HepG2 (cell line): ENCODE measurements at regions not wholly inside any gene's neighbourhood (a gene's known extent, or its start where the extent isn't known, plus 50 kb on each side); places are given as distances from the start of the nearest gene placed in this dataset.

Experiments used
- ATAC-seq: fragments of 200-7000 bp; cut with Tn5 transposase; 3 replicates; pipeline ENCODE4 v1.9.1; 2020; ENCODE audit warnings: mild to moderate bottlenecking, moderate library complexity
- BruUV-seq: library from RNA; stranded (reverse); fragments of 400-500 nt; replicated peaks from 2 replicates; lab custom pipeline; 2021; lab: Mats Ljungman, UMichigan
- CTCF ChIA-PET: fragments of 300-600 bp; formaldehyde crosslinking; extraction: SDS; loops from one replicate; lab custom pipeline; 2021; ENCODE audit warnings: low total read pairs, inconsistent platforms, low intra/inter-chr PET ratio; lab: Yijun Ruan, JAX
- POLR2A ChIA-PET: fragments of 350-600 bp; sonication (Branson Sonifier 250); formaldehyde crosslinking; loops from one replicate; lab custom pipeline; 2020; ENCODE audit warnings: antibody characterized with exemption, inconsistent platforms; lab: Yijun Ruan, JAX
- DNase-seq: peaks from one replicate; pipeline ENCODE4 v3.0.0-alpha.2; 2015; ENCODE audit warnings: low spot score
- FAIRE-seq: peaks from 3 replicates; lab custom pipeline; 2011; peaks lifted over from hg19 to GRCh38; lab: Jason Lieb, UNC
- H2AFZ ChIP-seq: one replicate; pipeline ENCODE4 v1.6.1; 2011; ENCODE audit warnings: low read length, inconsistent platforms
- H3K27ac ChIP-seq: fragments of 300-600 bp; 3 replicates; pipeline ENCODE4 v1.8.0; 2011; ENCODE audit warnings: mixed run types, mild to moderate bottlenecking, mixed read lengths, low read length, inconsistent platforms; ENCODE audit not compliant: insufficient read depth; ENCODE audit errors: extremely low read length
- H3K27me3 ChIP-seq, 2 experiments: fragments of 200-600 bp in 1 of 2; 2 replicates in 1 of 2; 3 replicates in 1 of 2; pipeline versions ENCODE4 v1.6.0 to v1.8.0; 2011; ENCODE audit warnings: low read length in 2 of 2, mild to moderate bottlenecking in 2 of 2, moderate library complexity in 2 of 2, inconsistent platforms in 1 of 2; ENCODE audit not compliant: insufficient read depth in 2 of 2, control insufficient read depth in 1 of 2
- H3K36me3 ChIP-seq, 2 experiments: fragments of 200-600 bp in 1 of 2; replicated peaks in 1 of 2; 2 replicates in 1 of 2; 3 replicates in 1 of 2; pipeline versions ENCODE4 v1.5.1 to v1.8.0; 2011; ENCODE audit warnings: low read length in 2 of 2, inconsistent platforms in 1 of 2; ENCODE audit not compliant: insufficient read depth in 2 of 2, control insufficient read depth in 1 of 2
- H3K4me1 ChIP-seq: 2 replicates; pipeline ENCODE4 v1.5.1; 2012; ENCODE audit warnings: low read length, inconsistent platforms; ENCODE audit not compliant: insufficient read depth
- H3K4me2 ChIP-seq: 2 replicates; pipeline ENCODE4 v1.6.0; 2011; ENCODE audit warnings: low read depth, low read length, inconsistent platforms
- H3K4me3 ChIP-seq, 3 experiments: fragments of 200-600 bp in 1 of 3; sonication (generic), shearing (Covaris generic) in 1 of 3; replicated peaks in 1 of 3; 2 replicates each; pipeline ENCODE4 v1.5.1; 2011 to 2016; ENCODE audit warnings: low read length in 3 of 3, inconsistent platforms in 2 of 3, low read depth in 2 of 3, mild to moderate bottlenecking in 2 of 3, control low read depth in 1 of 3, mixed read lengths in 1 of 3; ENCODE audit not compliant: insufficient read depth in 1 of 3
- H3K79me2 ChIP-seq: one replicate; pipeline ENCODE4 v1.6.1; 2011; ENCODE audit warnings: low read length, inconsistent platforms; ENCODE audit not compliant: insufficient read depth
- H3K9ac ChIP-seq: 2 replicates; pipeline ENCODE4 v1.6.0; 2011; ENCODE audit warnings: mild to moderate bottlenecking, low read depth, low read length, inconsistent platforms; ENCODE audit not compliant: insufficient read depth
- H3K9me3 ChIP-seq: 2 replicates; pipeline ENCODE4 v1.5.1; 2012; ENCODE audit warnings: mild to moderate bottlenecking, low read length
- H4K20me1 ChIP-seq: 2 replicates; pipeline ENCODE4 v1.6.0; 2011; ENCODE audit warnings: inconsistent platforms, mild to moderate bottlenecking, low read length, moderate library complexity; ENCODE audit not compliant: insufficient read depth
- CEBPB ChIP-seq: IDR thresholded peaks from 2 replicates; pipeline ENCODE4 v1.6.1; 2011; ENCODE audit warnings: low read depth, low read length, improper control_type of control experiment, borderline replicate concordance
- CEBPG ChIP-seq: IDR thresholded peaks from 2 replicates; pipeline ENCODE4 v1.6.1; 2016
- HDAC2 ChIP-seq: sonication (generic); formaldehyde crosslinking; IDR thresholded peaks from 2 replicates; pipeline ENCODE4 v1.4.0; 2020; ENCODE audit warnings: missing genetic modification reagents
- ISX ChIP-seq: sonication (generic); formaldehyde crosslinking; conservative IDR thresholded peaks from 2 replicates; pipeline ENCODE4 v1.5.0; 2020; ENCODE audit warnings: missing genetic modification reagents
- MEF2D ChIP-seq: sonication (generic); formaldehyde crosslinking; IDR thresholded peaks from 2 replicates; pipeline ENCODE4 v1.5.1; 2020; ENCODE audit warnings: mild to moderate bottlenecking, missing genetic modification reagents
- NFYB ChIP-seq: sonication (generic); formaldehyde crosslinking; IDR thresholded peaks from 2 replicates; pipeline ENCODE4 v1.4.0; 2020; ENCODE audit warnings: missing genetic modification reagents
- NR0B2 ChIP-seq: sonication (generic); formaldehyde crosslinking; IDR thresholded peaks from 2 replicates; pipeline ENCODE4 v1.4.0; 2020; ENCODE audit warnings: mild to moderate bottlenecking, missing genetic modification reagents
- SP140L ChIP-seq: sonication (generic); formaldehyde crosslinking; IDR thresholded peaks from 2 replicates; pipeline ENCODE4 v1.4.0; 2020; ENCODE audit warnings: missing genetic modification reagents, borderline replicate concordance
- TAF15 ChIP-seq: fragments of 200-400 bp; formaldehyde crosslinking; IDR thresholded peaks from one replicate; pipeline ENCODE4 v1.6.1; 2018; ENCODE audit warnings: mild to moderate bottlenecking, low read depth, low read length; ENCODE audit not compliant: poor library complexity, severe bottlenecking
- ZFP41 ChIP-seq: sonication (generic); formaldehyde crosslinking; IDR thresholded peaks from 2 replicates; pipeline ENCODE4 v1.4.0; 2020; ENCODE audit warnings: mild to moderate bottlenecking, missing genetic modification reagents, borderline replicate concordance
- ZNF3 ChIP-seq: IDR thresholded peaks from 2 replicates; pipeline ENCODE4 v1.7.0; 2017; ENCODE audit warnings: inconsistent platforms
- ZNF326 ChIP-seq: sonication (generic); formaldehyde crosslinking; IDR thresholded peaks from 2 replicates; pipeline ENCODE4 v1.4.0; 2020; ENCODE audit warnings: missing genetic modification reagents, borderline replicate concordance
- ZNF484 ChIP-seq: sonication (generic); formaldehyde crosslinking; IDR thresholded peaks from 2 replicates; pipeline ENCODE4 v1.5.1; 2020; ENCODE audit warnings: mild to moderate bottlenecking, low read depth, missing genetic modification reagents, borderline replicate concordance
- ZNF772 ChIP-seq: sonication (generic); formaldehyde crosslinking; IDR thresholded peaks from 2 replicates; pipeline ENCODE4 v1.5.0; 2020; ENCODE audit warnings: mild to moderate bottlenecking, missing genetic modification reagents
- WGBS: methylation state at CpG from one replicate; pipeline ENCODE4 v1.1.6; 2017; ENCODE audit warnings: low lambda C conversion rate; 5-methylcytosine and 5-hydroxymethylcytosine counted together
- in situ Hi-C: cut with HindIII; loops from 2 replicates; pipeline ENCODE4 v1.10.0; 2017; ENCODE audit warnings: low pct_unique_long_range_greater_than_20kb; ENCODE audit not compliant: extremely low pct_ligation_motif_present
- intact Hi-C: fragments of 100-400 bp; cut with micrococcal nuclease; formaldehyde crosslinking; loops from one replicate; pipeline ENCODE4 v1.10.0; 2022; ENCODE audit not compliant: unreplicated experiment
- TF ChIP-seq, protein P1 (sequence below): sonication (generic); formaldehyde crosslinking; IDR thresholded peaks from 2 replicates; pipeline ENCODE4 v1.4.0; 2020; ENCODE audit warnings: missing genetic modification reagents, mild to moderate bottlenecking, borderline replicate concordance
- TF ChIP-seq, protein P2 (sequence below): sonication (generic); formaldehyde crosslinking; IDR thresholded peaks from 2 replicates; pipeline ENCODE4 v1.4.0; 2020; ENCODE audit warnings: mild to moderate bottlenecking, missing genetic modification reagents, borderline replicate concordance

DNA sequence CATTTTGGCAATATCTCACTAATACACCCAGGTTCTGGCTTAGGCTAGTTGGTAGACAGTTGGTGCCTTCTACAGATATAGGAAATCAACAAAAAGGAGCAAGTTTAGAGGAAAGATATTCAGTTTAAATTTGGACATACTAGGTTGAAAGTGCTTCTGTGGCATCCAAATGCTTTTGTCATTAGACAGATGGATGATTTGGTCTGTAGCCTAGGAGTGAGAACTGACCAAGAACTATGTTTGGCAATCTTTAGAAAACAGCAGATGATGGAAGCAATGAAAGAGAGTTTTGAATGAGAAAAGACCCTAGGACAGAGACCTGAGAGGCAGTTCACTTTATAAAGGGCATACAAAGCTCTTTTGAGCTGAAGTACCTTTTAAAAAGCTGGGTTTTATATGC is 201.3 kb upstream of the FSHR start:
- Histone ChIP-seq H3K4me2 (no peak overlapping the region), H3K27me3 (no peaks in the 10 kb centered on the region)
- CTCF ChIA-PET = no interaction called here
- in situ Hi-C loops = no loop called here
- TF ChIP-seq NR0B2 (CRISPR knock-in tag) (no peak), TAF15 (no peak), MEF2D (CRISPR knock-in tag) (no peak)
- TF ChIP-seq, all 625 proteins: peak for 0
- Histone ChIP-seq H3K9ac (no peak overlapping the region), H3K4me1 (no peaks in the 10 kb centered on the region; the same call in 1 of the 2 replicates), H3K4me3 (no peak overlapping the region), H2AFZ (no peak overlapping the region), H3K27ac (no peak overlapping the region), H4K20me1 (no peaks in the 10 kb centered on the region), H3K36me3 (no peaks in the 10 kb centered on the region), H3K9me3 (peaks cover 20% of the 10 kb centered on the region), H3K79me2 (no peaks in the 10 kb centered on the region)
- FAIRE-seq (no peak), ATAC-seq (no peak), DNase-seq (no peak)
- intact Hi-C loops = no loop called here
- BruUV-seq = no TSS peak
- POLR2A ChIA-PET = no interaction called here

DNA sequence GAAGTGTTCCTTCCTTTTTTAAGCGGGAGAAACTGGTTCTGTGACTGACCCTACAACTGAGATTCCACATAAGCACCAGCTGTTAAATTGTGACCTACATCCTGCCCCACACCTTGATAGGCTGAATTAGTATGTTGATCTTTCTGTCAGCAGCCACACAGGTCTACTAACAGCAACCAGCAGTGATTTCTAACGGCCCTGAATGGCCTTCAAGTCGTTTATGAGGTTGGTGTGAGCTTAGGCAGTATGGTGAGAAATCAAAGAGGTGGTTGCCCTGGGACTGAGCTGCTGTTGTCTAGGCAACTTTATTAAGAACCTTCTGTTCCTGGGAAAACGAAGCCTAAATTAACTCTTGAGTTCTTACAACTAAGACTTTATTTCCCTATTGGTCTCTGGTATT is 197.2 kb upstream of the FSHR start:
- ATAC-seq = no peak
- intact Hi-C loops = no loop called here
- Histone ChIP-seq H3K36me3 (no peaks in the 10 kb centered on the region), H3K9ac (no peak overlapping the region), H3K4me1 (no peaks in the 10 kb centered on the region; the same call in 1 of the 2 replicates), H3K4me2 (no peak overlapping the region), H3K4me3 (no peak overlapping the region), H2AFZ (no peak overlapping the region), H4K20me1 (no peaks in the 10 kb centered on the region), H3K27me3 (no peaks in the 10 kb centered on the region), H3K79me2 (no peaks in the 10 kb centered on the region), H3K27ac (no peak overlapping the region), H3K9me3 (0 out of 2 replicates have a peak, but pooled peaks cover 5% of the 10 kb centered on the region)
- no peak for FAIRE-seq
- WGBS = 10% methylated on average over 4 of the region's 4 CpGs
- BruUV-seq = no TSS peak
- DNase-seq = no peak
- CTCF ChIA-PET = no interaction called here
- POLR2A ChIA-PET = no interaction called here
- in situ Hi-C loops = no loop called here
- TF ChIP-seq ZNF3 (CRISPR knock-in tag) (no peak), CEBPB (no peak), SP140L (no peak), HDAC2 (CRISPR knock-in tag) (no peak), ZNF326 (no peak), ISX (CRISPR knock-in tag) (no peak), CEBPG (CRISPR knock-in tag) (no peak), ZNF772 (no peak), ZNF484 (CRISPR knock-in tag) (no peak), ZFP41 (CRISPR knock-in tag) (no peak), NFYB (no peak)
- TF ChIP-seq, protein P1, sequence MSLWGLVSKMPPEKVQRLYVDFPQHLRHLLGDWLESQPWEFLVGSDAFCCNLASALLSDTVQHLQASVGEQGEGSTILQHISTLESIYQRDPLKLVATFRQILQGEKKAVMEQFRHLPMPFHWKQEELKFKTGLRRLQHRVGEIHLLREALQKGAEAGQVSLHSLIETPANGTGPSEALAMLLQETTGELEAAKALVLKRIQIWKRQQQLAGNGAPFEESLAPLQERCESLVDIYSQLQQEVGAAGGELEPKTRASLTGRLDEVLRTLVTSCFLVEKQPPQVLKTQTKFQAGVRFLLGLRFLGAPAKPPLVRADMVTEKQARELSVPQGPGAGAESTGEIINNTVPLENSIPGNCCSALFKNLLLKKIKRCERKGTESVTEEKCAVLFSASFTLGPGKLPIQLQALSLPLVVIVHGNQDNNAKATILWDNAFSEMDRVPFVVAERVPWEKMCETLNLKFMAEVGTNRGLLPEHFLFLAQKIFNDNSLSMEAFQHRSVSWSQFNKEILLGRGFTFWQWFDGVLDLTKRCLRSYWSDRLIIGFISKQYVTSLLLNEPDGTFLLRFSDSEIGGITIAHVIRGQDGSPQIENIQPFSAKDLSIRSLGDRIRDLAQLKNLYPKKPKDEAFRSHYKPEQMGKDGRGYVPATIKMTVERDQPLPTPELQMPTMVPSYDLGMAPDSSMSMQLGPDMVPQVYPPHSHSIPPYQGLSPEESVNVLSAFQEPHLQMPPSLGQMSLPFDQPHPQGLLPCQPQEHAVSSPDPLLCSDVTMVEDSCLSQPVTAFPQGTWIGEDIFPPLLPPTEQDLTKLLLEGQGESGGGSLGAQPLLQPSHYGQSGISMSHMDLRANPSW (CRISPR knock-in tag) = no peak
- TF ChIP-seq, protein P2, sequence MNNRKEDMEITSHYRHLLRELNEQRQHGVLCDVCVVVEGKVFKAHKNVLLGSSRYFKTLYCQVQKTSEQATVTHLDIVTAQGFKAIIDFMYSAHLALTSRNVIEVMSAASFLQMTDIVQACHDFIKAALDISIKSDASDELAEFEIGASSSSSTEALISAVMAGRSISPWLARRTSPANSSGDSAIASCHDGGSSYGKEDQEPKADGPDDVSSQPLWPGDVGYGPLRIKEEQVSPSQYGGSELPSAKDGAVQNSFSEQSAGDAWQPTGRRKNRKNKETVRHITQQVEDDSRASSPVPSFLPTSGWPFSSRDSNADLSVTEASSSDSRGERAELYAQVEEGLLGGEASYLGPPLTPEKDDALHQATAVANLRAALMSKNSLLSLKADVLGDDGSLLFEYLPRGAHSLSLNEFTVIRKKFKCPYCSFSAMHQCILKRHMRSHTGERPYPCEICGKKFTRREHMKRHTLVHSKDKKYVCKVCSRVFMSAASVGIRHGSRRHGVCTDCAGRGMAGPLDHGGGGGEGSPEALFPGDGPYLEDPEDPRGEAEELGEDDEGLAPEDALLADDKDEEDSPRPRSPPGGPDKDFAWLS = no peak
